Fibroblast of lung (primary cell): ENCODE measurements at regions not wholly inside any gene's neighbourhood (a gene's known extent, or its start where the extent isn't known, plus 50 kb on each side); places are given as distances from the start of the nearest gene placed in this dataset.
"Not testable (repeated sequence)": the region's sequence is repeated elsewhere in the genome, so short reads cannot be mapped to it uniquely, and the experiment has no call there.

ENCODE experiments used
- DNase-seq, 2 donors: peaks; one replicate each; pipeline versions ENCODE4 v3.0.0 to v3.0.0-alpha.2; 2010; ENCODE audit warnings: low read depth in 2 of 2
- H2AFZ ChIP-seq: 2 replicates; pipeline ENCODE4 v1.5.1; 2012; ENCODE audit warnings: low read length, control low read depth, inconsistent platforms
- H3K27ac ChIP-seq: 2 replicates; pipeline ENCODE4 v1.5.1; 2011; ENCODE audit warnings: low read length, control low read depth; ENCODE audit not compliant: insufficient read depth
- H3K27me3 ChIP-seq: 2 replicates; pipeline ENCODE4 v1.5.1; 2011; ENCODE audit warnings: mild to moderate bottlenecking, low read length; ENCODE audit not compliant: control insufficient read depth, insufficient read depth
- H3K36me3 ChIP-seq: 2 replicates; pipeline ENCODE4 v1.5.1; 2011; ENCODE audit warnings: low read length; ENCODE audit not compliant: control insufficient read depth, insufficient read depth
- H3K4me1 ChIP-seq: 2 replicates; pipeline ENCODE4 v1.5.1; 2011; ENCODE audit warnings: low read length; ENCODE audit not compliant: control insufficient read depth, insufficient read depth; ENCODE audit errors: extremely low read depth
- H3K4me2 ChIP-seq: 2 replicates; pipeline ENCODE4 v1.5.1; 2011; ENCODE audit warnings: low read length, control low read depth; ENCODE audit not compliant: insufficient read depth; ENCODE audit errors: extremely low read depth
- H3K4me3 ChIP-seq, 4 experiments: fragments of 200-600 bp in 1 of 4; sonication (generic) in 1 of 4; replicated peaks in 1 of 4; 2 replicates each; pipeline ENCODE4 v1.5.1; 2011 to 2016; ENCODE audit warnings: low read length in 4 of 4, low read depth in 3 of 4, mild to moderate bottlenecking in 3 of 4, control low read depth in 2 of 4, inconsistent platforms in 1 of 4, mixed read lengths in 1 of 4; ENCODE audit not compliant: insufficient read depth in 1 of 4; ENCODE audit errors: control extremely low read depth in 1 of 4
- H3K79me2 ChIP-seq: 2 replicates; pipeline ENCODE4 v1.5.1; 2012; ENCODE audit warnings: mild to moderate bottlenecking, low read length, inconsistent platforms; ENCODE audit not compliant: control insufficient read depth, insufficient read depth
- H3K9ac ChIP-seq: 2 replicates; pipeline ENCODE4 v1.5.1; 2011; ENCODE audit warnings: mild to moderate bottlenecking, low read length, control low read depth; ENCODE audit not compliant: insufficient read depth
- H3K9me3 ChIP-seq: 2 replicates; pipeline ENCODE4 v1.5.1; 2012; ENCODE audit warnings: low read depth, low read length; ENCODE audit not compliant: control insufficient read depth, insufficient read depth
- H4K20me1 ChIP-seq: 2 replicates; pipeline ENCODE4 v1.5.1; 2011; ENCODE audit warnings: low read length; ENCODE audit not compliant: control insufficient read depth, insufficient read depth; ENCODE audit errors: extremely low read depth
- EZH2 ChIP-seq: IDR thresholded peaks from 2 replicates; pipeline ENCODE4 v1.5.1; 2012; ENCODE audit warnings: low read length, control low read depth, mild to moderate bottlenecking; ENCODE audit errors: missing control alignments
- TF ChIP-seq, protein P1 (sequence below), 2 donors: IDR thresholded peaks in 1 of 2; conservative IDR thresholded peaks in 1 of 2; 1 replicate in 1 of 2; 2 replicates in 1 of 2; pipeline ENCODE4 v1.5.1; 2011 to 2012; ENCODE audit warnings: low read length in 2 of 2, control low read depth in 1 of 2, inconsistent platforms in 1 of 2, low read depth in 1 of 2, mild to moderate bottlenecking in 1 of 2

- Histone ChIP-seq H2AFZ (no peak overlapping the region), H3K9ac (no peak overlapping the region), H3K36me3 (no peaks in the 10 kb centered on the region), H3K79me2 (no peaks in the 10 kb centered on the region), H3K9me3 (no peaks in the 10 kb centered on the region), H3K27ac (no peak overlapping the region), H3K4me1 (no peaks in the 10 kb centered on the region), H3K4me2 (no peak overlapping the region), H3K27me3 (no peaks in the 10 kb centered on the region), H3K4me3 (no peak overlapping the region), H4K20me1 (no peaks in the 10 kb centered on the region)
- TF ChIP-seq, protein P1, sequence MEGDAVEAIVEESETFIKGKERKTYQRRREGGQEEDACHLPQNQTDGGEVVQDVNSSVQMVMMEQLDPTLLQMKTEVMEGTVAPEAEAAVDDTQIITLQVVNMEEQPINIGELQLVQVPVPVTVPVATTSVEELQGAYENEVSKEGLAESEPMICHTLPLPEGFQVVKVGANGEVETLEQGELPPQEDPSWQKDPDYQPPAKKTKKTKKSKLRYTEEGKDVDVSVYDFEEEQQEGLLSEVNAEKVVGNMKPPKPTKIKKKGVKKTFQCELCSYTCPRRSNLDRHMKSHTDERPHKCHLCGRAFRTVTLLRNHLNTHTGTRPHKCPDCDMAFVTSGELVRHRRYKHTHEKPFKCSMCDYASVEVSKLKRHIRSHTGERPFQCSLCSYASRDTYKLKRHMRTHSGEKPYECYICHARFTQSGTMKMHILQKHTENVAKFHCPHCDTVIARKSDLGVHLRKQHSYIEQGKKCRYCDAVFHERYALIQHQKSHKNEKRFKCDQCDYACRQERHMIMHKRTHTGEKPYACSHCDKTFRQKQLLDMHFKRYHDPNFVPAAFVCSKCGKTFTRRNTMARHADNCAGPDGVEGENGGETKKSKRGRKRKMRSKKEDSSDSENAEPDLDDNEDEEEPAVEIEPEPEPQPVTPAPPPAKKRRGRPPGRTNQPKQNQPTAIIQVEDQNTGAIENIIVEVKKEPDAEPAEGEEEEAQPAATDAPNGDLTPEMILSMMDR (conservative IDR thresholded peaks at IDR 0.05 in 1 of 2, IDR thresholded peaks at IDR 0.05 in 1 of 2; ENCODE audit: low read depth in 1 of 2, low read length in 2 of 2) = no peak
- no peak for TF ChIP-seq EZH2
- no peak for DNase-seq
Observed at GRCh38 chr13:108069521-108070210, 145.7 kb downstream of the LIG4 start.

DNA sequence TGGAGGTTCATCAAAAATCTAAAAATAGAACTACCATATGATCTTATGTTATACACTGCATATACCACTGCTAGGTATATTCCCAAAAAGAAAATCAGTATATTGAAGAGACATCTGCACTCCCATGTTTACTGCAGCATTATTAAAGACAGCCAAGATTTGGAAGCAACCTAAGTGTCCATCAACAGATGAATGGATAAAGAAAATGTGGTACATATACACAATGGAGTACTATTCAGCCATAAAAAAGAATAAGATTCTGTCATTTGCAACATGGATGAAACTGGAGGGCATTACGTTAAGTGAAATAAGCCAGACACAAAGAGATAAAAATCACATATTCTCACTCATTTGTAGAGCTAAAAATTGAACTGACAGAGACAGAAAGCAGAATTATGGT lies 151.0 kb downstream of the LIG4 start:
- H3K4me2 ChIP-seq, H3K4me3 ChIP-seq, H3K79me2 ChIP-seq, H3K4me1 ChIP-seq, H4K20me1 ChIP-seq, H3K36me3 ChIP-seq, DNase-seq, H2AFZ ChIP-seq, H3K27ac ChIP-seq, H3K9me3 ChIP-seq, H3K9ac ChIP-seq, H3K27me3 ChIP-seq: not testable (repeated sequence)

DNA sequence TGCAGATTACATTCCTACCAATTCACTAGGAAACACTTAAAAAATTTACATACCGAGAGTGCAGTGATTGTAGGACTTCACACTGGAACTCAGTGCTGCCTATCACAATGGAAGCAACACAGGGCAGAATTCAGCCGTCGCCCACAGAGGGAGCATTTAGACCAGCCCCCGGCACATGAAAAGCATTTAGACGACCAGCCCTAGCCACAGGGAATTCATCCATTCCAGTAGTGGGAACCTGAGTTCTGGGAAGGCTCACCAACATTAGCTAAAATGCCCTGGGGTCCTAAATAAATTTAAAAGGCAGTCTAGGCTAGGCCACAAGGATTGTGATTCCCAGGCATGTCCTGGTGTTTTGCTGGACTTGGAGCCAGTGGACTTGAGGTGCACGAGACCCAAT lies 155.2 kb downstream of the LIG4 start:
- H3K27me3 ChIP-seq = no peaks in the 10 kb centered on the region
- no peak overlapping the region for H2AFZ ChIP-seq
- no peak overlapping the region for H3K9ac ChIP-seq
- H3K9me3 ChIP-seq = no peaks in the 10 kb centered on the region
- no peaks in the 10 kb centered on the region for H4K20me1 ChIP-seq
- H3K4me2 ChIP-seq = no peak overlapping the region
- no peak overlapping the region for H3K4me3 ChIP-seq
- no peaks in the 10 kb centered on the region for H3K79me2 ChIP-seq
- no peak for TF ChIP-seq EZH2
- TF ChIP-seq, protein P1 (conservative IDR thresholded peaks at IDR 0.05 in 1 of 2, IDR thresholded peaks at IDR 0.05 in 1 of 2; ENCODE audit: low read depth in 1 of 2, low read length in 2 of 2) = no peak
- no peak for DNase-seq
- H3K36me3 ChIP-seq = no peaks in the 10 kb centered on the region
- no peaks in the 10 kb centered on the region for H3K4me1 ChIP-seq
- H3K27ac ChIP-seq = no peak overlapping the region
